Psoas muscle (tissue), 7 donors: ENCODE measurements at regions not wholly inside any gene's neighbourhood (a gene's known extent, or its start where the extent isn't known, plus 50 kb on each side); places are given as distances from the start of the nearest gene placed in this dataset.

ENCODE experiments used
- ATAC-seq, 4 donors: fragments of 200-7000 bp; cut with Tn5 transposase; one replicate each; pipeline ENCODE4 v1.9.1; 2020; ENCODE audit warnings: moderate library complexity in 3 of 4, mild to moderate bottlenecking in 2 of 4
- DNase-seq, 2 donors: peaks; one replicate each; pipeline ENCODE4 v3.0.0-alpha.2; 2020
- H3K27ac ChIP-seq: fragments of 200-600 bp; one replicate; pipeline ENCODE4 v1.8.0; 2022
- H3K27me3 ChIP-seq, 3 donors: fragments of 200-600 bp in 1 of 3; one replicate each; pipeline versions ENCODE4 v1.6.1 to v1.8.0; 2013 to 2022; ENCODE audit warnings: low read length in 2 of 3, mild to moderate bottlenecking in 2 of 3, moderate library complexity in 1 of 3; ENCODE audit not compliant: insufficient read depth in 3 of 3
- H3K36me3 ChIP-seq, 2 donors: fragments of 200-600 bp in 1 of 2; one replicate each; pipeline versions ENCODE4 v1.6.1 to v1.8.0; 2013 to 2022; ENCODE audit warnings: low read depth in 1 of 2, mild to moderate bottlenecking in 1 of 2, moderate library complexity in 1 of 2; ENCODE audit not compliant: insufficient read depth in 1 of 2
- H3K4me1 ChIP-seq: fragments of 200-600 bp; one replicate; pipeline ENCODE4 v1.8.0; 2022
- H3K4me3 ChIP-seq: fragments of 200-600 bp; one replicate; pipeline ENCODE4 v1.8.0; 2022; ENCODE audit warnings: mild to moderate bottlenecking
- H3K9me3 ChIP-seq: fragments of 200-600 bp; one replicate; pipeline ENCODE4 v1.8.0; 2022
- CTCF ChIP-seq: fragments of 200-600 bp; IDR thresholded peaks from one replicate; pipeline ENCODE4 v1.8.0; 2022; ENCODE audit warnings: antibody characterized with exemption
- WGBS, 3 donors: extraction: QIAGEN DNeasy Blood & Tissue Kit; methylation state at CpG; one replicate each; pipeline versions ENCODE4 v1.1.6 to v1.1.7; 2013; 5-methylcytosine and 5-hydroxymethylcytosine counted together
- intact Hi-C, 2 donors: fragments of 100-400 bp; cut with DNase I; formaldehyde crosslinking; loops; one replicate each; pipeline versions ENCODE4 v1.11.0 to v1.14.2; 2022
- donor health status: healthy with polysubstance abuse.
- donor health status: DM: no; HTN: no; CAD: no; lungs with moderate emphysema.
- donor health status: Bipolar disorder and iron deficiency.
- donor health status: healthy.
- donor health status: DM: yes; HTN: yes; CAD: no.
- donor health status: DM: no; HTN: no; CAD: no.
- donor health status: DM: yes; HTN: yes; CAD: no.

- Histone ChIP-seq H3K27me3 (peaks cover 0 to 3% (median 0%) of the 10 kb centered on the region in 3 donors), H3K4me1 (no peaks in the 10 kb centered on the region), H3K27ac (no peak overlapping the region), H3K9me3 (no peaks in the 10 kb centered on the region), H3K36me3 (no peaks in the 10 kb centered on the region), H3K4me3 (no peak overlapping the region)
- WGBS, 3 donors = 49 to 57% (median 56%) methylated on average over 5 of the region's 5 CpGs
- DNase-seq (no peak), ATAC-seq (no peak)
- TF ChIP-seq CTCF = no peak
- intact Hi-C loops = no loop called here
Observed at GRCh38 chr3:45330510-45331295, 57.7 kb upstream of the LARS2 start.

- intact Hi-C loops = no loop called here
- ATAC-seq (peak in 3 of 4 donors; percentile 52 to 69 (median 68)), DNase-seq (no peak)
- no peak for TF ChIP-seq CTCF
- WGBS, 3 donors = 50 to 70% (median 53%) methylated on average over 6 of the region's 6 CpGs
- H3K4me1 ChIP-seq = no peaks in the 10 kb centered on the region
- no peaks in the 10 kb centered on the region for H3K36me3 ChIP-seq
- H3K27me3 ChIP-seq = peaks cover 0 to 3% (median 0%) of the 10 kb centered on the region in 3 donors
- no peak overlapping the region for H3K4me3 ChIP-seq
- no peaks in the 10 kb centered on the region for H3K9me3 ChIP-seq
- H3K27ac ChIP-seq = no peak overlapping the region
Observed at GRCh38 chr3:45332493-45332892, 55.9 kb upstream of the LARS2 start.

- DNase-seq (no peak), ATAC-seq (no peak)
- TF ChIP-seq CTCF = no peak
- no peaks in the 10 kb centered on the region for H3K36me3 ChIP-seq
- 53 to 60% (median 55%) methylated on average over 4 of the region's 4 CpGs for WGBS, 3 donors
- intact Hi-C loops = no loop called here
- no peak overlapping the region for H3K27ac ChIP-seq
- H3K9me3 ChIP-seq = no peaks in the 10 kb centered on the region
- H3K4me3 ChIP-seq = no peak overlapping the region
- H3K27me3 ChIP-seq = peaks cover 0 to 3% (median 0%) of the 10 kb centered on the region in 3 donors
- no peaks in the 10 kb centered on the region for H3K4me1 ChIP-seq
Observed at GRCh38 chr3:45332901-45333407, 55.4 kb upstream of the LARS2 start.

- TF ChIP-seq CTCF = no peak
- no peak for DNase-seq
- no peaks in the 10 kb centered on the region for H3K9me3 ChIP-seq
- no peak for ATAC-seq
- H3K4me1 ChIP-seq = no peaks in the 10 kb centered on the region
- H3K27me3 ChIP-seq = peaks cover 0 to 3% (median 0%) of the 10 kb centered on the region in 3 donors
- H3K27ac ChIP-seq = no peak overlapping the region
- H3K36me3 ChIP-seq = no peaks in the 10 kb centered on the region
- no peak overlapping the region for H3K4me3 ChIP-seq
- 63 to 81% (median 66%) methylated on average over 2 of the region's 2 CpGs for WGBS, 3 donors
- intact Hi-C loops = no loop called here
Observed at GRCh38 chr3:45333549-45333948, 54.8 kb upstream of the LARS2 start.
